BJ (cell line): ENCODE measurements at regions not wholly inside any gene's neighbourhood (a gene's known extent, or its start where the extent isn't known, plus 50 kb on each side); places are given as distances from the start of the nearest gene placed in this dataset. TPM values are rescaled to one million over a fixed set of nuclear protein-coding genes. Genes with fewer than 3 reads are reported as not detected.
A peak's percentile ranks its signal among the peaks of the same experiment; 100 is the strongest.

ENCODE experiments used
- CTCF ChIA-PET: fragments of 350-600 bp; formaldehyde crosslinking; extraction: SDS; loops from one replicate; lab custom pipeline; 2021; ENCODE audit warnings: antibody characterized with exemption, inconsistent platforms; lab: Yijun Ruan, JAX
- POLR2A ChIA-PET: fragments of 300-600 bp; sonication (Branson Sonifier 250); formaldehyde crosslinking; extraction: SDS; loops from one replicate; lab custom pipeline; 2021; ENCODE audit warnings: antibody characterized with exemption; lab: Charles Lee
- DNase-seq: peaks from one replicate; pipeline ENCODE4 v3.0.0-alpha.2; 2011; ENCODE audit warnings: low read depth
- H3K27me3 ChIP-seq: 2 replicates; pipeline ENCODE4 v1.6.0; 2011; ENCODE audit warnings: low read length; ENCODE audit not compliant: control insufficient read depth, insufficient read depth
- H3K36me3 ChIP-seq: 2 replicates; pipeline ENCODE4 v1.5.1; 2011; ENCODE audit warnings: low read length; ENCODE audit not compliant: control insufficient read depth, insufficient read depth
- H3K4me3 ChIP-seq: 2 replicates; pipeline ENCODE4 v1.5.1; 2011; ENCODE audit warnings: low read depth, mild to moderate bottlenecking, control low read depth, low read length
- small RNA-seq: library from RNA; depleted of rRNA; stranded (forward); fragments of <200 nt; gene quantifications from one replicate; pipeline ENCODE3, GENCODE V24; 2012; ENCODE audit warnings: low replicate concordance, low read depth; ENCODE audit not compliant: insufficient read length
- TF ChIP-seq, protein P1 (sequence below): IDR thresholded peaks from 2 replicates; pipeline ENCODE4 v1.5.1; 2011; ENCODE audit warnings: low read depth, mild to moderate bottlenecking, control low read depth, inconsistent platforms, low read length, moderate library complexity; ENCODE audit not compliant: insufficient read depth

DNA sequence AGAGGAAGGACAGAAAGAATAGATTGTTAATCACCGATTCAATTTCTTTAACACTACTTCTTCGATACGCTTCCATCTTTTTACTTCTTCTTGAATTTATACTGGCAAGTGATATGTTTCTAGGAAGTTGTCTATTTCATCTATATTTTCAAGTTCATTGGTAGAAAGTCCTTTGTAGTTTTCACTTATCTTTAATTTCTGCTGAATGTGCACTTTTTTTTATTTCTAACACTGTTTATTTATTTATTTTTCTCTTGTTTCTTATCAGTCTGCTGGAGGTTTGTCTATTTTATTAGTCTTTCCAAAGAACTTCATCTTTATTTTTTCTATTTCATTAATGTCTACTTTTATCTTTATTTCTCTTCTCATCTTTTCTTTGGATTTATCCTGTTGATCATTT, 63.6 kb downstream of the SIX1 start:
- CTCF ChIA-PET: no interaction called here
- no peak for DNase-seq

DNA sequence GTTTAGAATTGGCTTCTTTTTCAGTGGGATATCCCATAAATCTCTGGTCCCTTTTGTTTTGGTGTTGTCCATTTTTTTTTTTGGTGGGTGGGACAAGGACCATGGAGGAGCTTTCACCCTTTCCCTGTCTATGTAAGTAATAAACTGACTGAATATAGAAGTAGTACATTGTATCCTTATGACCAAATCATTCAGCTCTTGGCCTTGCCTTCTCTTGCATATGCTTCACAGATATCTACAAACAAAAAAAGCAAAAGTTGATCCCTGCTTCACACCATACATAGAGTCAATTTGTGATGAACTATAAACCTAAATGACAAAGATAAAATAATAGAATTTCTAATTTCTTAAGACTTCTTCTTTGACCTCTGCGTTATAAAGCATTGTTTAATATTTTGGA, 59.8 kb downstream of the SIX1 start:
- Histone ChIP-seq H3K4me3 (no peak overlapping the region), H3K27me3 (no peaks in the 10 kb centered on the region), H3K36me3 (no peaks in the 10 kb centered on the region)
- DNase-seq: no peak
- ChIA-PET POLR2A (interaction anchor here (0.6 kb wide), 1 partner anchor 19 kb away, joined by 6 read pairs; no protein-coding TSS in a partner anchor), CTCF (no interaction called here)
- TF ChIP-seq, protein P1, sequence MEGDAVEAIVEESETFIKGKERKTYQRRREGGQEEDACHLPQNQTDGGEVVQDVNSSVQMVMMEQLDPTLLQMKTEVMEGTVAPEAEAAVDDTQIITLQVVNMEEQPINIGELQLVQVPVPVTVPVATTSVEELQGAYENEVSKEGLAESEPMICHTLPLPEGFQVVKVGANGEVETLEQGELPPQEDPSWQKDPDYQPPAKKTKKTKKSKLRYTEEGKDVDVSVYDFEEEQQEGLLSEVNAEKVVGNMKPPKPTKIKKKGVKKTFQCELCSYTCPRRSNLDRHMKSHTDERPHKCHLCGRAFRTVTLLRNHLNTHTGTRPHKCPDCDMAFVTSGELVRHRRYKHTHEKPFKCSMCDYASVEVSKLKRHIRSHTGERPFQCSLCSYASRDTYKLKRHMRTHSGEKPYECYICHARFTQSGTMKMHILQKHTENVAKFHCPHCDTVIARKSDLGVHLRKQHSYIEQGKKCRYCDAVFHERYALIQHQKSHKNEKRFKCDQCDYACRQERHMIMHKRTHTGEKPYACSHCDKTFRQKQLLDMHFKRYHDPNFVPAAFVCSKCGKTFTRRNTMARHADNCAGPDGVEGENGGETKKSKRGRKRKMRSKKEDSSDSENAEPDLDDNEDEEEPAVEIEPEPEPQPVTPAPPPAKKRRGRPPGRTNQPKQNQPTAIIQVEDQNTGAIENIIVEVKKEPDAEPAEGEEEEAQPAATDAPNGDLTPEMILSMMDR: no peak

More for the DNA sequence above, 63.6 kb downstream of the SIX1 start:
- Histone ChIP-seq H3K27me3 (no peaks in the 10 kb centered on the region), H3K36me3 (no peaks in the 10 kb centered on the region), H3K4me3 (no peak overlapping the region)
- POLR2A ChIA-PET: no interaction called here
- TF ChIP-seq, protein P1: no peak

DNA sequence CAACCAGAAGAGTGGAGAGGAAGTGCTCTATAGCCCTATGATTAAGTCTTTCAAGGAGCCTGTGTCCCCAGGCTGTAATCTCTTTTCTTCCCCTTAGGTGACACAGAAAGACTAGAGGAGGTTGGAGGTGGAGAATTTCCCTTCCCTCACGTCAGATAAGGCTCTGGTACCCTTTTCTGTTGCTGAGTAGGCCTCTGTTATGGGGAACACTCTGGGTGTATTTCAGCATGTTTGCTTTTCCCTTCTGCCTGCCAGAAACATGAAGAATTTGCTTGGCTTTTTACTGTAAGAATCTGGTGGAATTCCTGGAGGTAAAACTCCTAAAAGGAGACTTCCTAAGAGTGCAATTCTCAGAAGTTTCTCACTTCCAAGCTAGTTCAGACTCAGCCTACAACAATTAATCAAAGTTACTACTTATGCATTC, 58.3 kb downstream of the SIX1 start:
- Histone ChIP-seq H3K27me3 (no peaks in the 10 kb centered on the region), H3K36me3 (no peaks in the 10 kb centered on the region), H3K4me3 (no peak overlapping the region)
- peak; percentile 60 for DNase-seq
- TF ChIP-seq, protein P1: no peak
- ChIA-PET CTCF (interaction anchor here (0.6 to 0.8 kb wide), 2 partner anchors 8 to 695 kb away, joined by 3 read pairs; no protein-coding TSS in a partner anchor), POLR2A (interaction anchor here (0.6 kb wide), 1 partner anchor 131 kb away, joined by 7 read pairs; no protein-coding TSS in a partner anchor)

Small RNA genes lying in the stretch of these regions (small RNA-seq; reads per million reads assigned to genes)
- not detected for gene AL049874.2
